Natural killer cell (primary cell): ENCODE measurements at regions not wholly inside any gene's neighbourhood (a gene's known extent, or its start where the extent isn't known, plus 50 kb on each side); places are given as distances from the start of the nearest gene placed in this dataset.

Source experiments
- ATAC-seq, 3 donors: fragments of 150-1000 bp in 2 of 3; fragments of 200-7000 bp in 1 of 3; cut with Tn5 transposase; 1 replicate in 1 of 3; 2 replicates in 2 of 3; pipeline ENCODE4 v1.10.0; 2021; ENCODE audit warnings: mild to moderate bottlenecking in 2 of 3, moderate library complexity in 2 of 3
- DNase-seq, 2 donors: peaks; one replicate each; pipeline versions ENCODE4 v3.0.0 to v3.0.0-alpha.2; 2013 to 2021; ENCODE audit warnings: mixed read lengths in 1 of 2
- H3K27ac ChIP-seq: one replicate; pipeline ENCODE4 v1.5.1; 2013; ENCODE audit warnings: mild to moderate bottlenecking, low read length
- H3K27me3 ChIP-seq: one replicate; pipeline ENCODE4 v1.6.1; 2013; ENCODE audit warnings: low read length; ENCODE audit not compliant: control insufficient read depth, insufficient read depth
- H3K36me3 ChIP-seq: one replicate; pipeline ENCODE4 v1.6.1; 2013; ENCODE audit warnings: low read length; ENCODE audit not compliant: control insufficient read depth, insufficient read depth
- H3K4me1 ChIP-seq: one replicate; pipeline ENCODE4 v1.6.1; 2013; ENCODE audit warnings: low read length; ENCODE audit not compliant: control insufficient read depth, insufficient read depth
- H3K4me3 ChIP-seq: one replicate; pipeline ENCODE4 v1.5.1; 2013; ENCODE audit warnings: low read length
- H3K9me3 ChIP-seq: one replicate; pipeline ENCODE4 v1.6.1; 2013; ENCODE audit warnings: low read length; ENCODE audit not compliant: control insufficient read depth, insufficient read depth
- H3K27ac Mint-ChIP-seq, 2 donors: one replicate each; pipeline ENCODE4 v1.8.0; 2022; ENCODE audit warnings: mild to moderate bottlenecking in 2 of 2, mixed read lengths in 2 of 2, moderate library complexity in 1 of 2
- H3K27me3 Mint-ChIP-seq, 2 donors: one replicate each; pipeline ENCODE4 v1.8.0; 2022; ENCODE audit warnings: low read depth in 2 of 2, mixed read lengths in 2 of 2
- H3K36me3 Mint-ChIP-seq: one replicate; pipeline ENCODE4 v1.8.0; 2022; ENCODE audit warnings: mixed read lengths
- H3K4me1 Mint-ChIP-seq, 2 donors: one replicate each; pipeline ENCODE4 v1.8.0; 2022; ENCODE audit warnings: mixed read lengths in 2 of 2
- H3K4me3 Mint-ChIP-seq: one replicate; pipeline ENCODE4 v1.8.0; 2022; ENCODE audit warnings: mild to moderate bottlenecking, moderate library complexity, mixed read lengths
- H3K9me3 Mint-ChIP-seq, 2 donors: one replicate each; pipeline ENCODE4 v1.8.0; 2022; ENCODE audit warnings: mixed read lengths in 2 of 2
- CTCF ChIP-seq: fragments of 200-600 bp; IDR thresholded peaks from one replicate; pipeline ENCODE4 v1.8.0; 2022; ENCODE audit warnings: antibody characterized with exemption
- WGBS: methylation state at CpG from one replicate; pipeline ENCODE4 v1.1.7; 2013; ENCODE audit warnings: missing lambda C conversion rate; ENCODE audit not compliant: insufficient coverage; 5-methylcytosine and 5-hydroxymethylcytosine counted together
- intact Hi-C: fragments of 100-400 bp; cut with micrococcal nuclease; formaldehyde crosslinking; loops from one replicate; pipeline ENCODE4 v1.14.2; 2022

- no peaks in the 10 kb centered on the region for H3K36me3 Mint-ChIP-seq
- no peak overlapping the region for H3K4me3 ChIP-seq
- no peak for TF ChIP-seq CTCF
- 85% methylated on average over 18 of the region's 18 CpGs for WGBS
- H3K9me3 Mint-ChIP-seq = no peaks in the 10 kb centered on the region
- intact Hi-C loops = no loop called here
- no peaks in the 10 kb centered on the region for H3K4me1 Mint-ChIP-seq
- no peak overlapping the region for H3K27ac Mint-ChIP-seq
- DNase-seq (no peak), ATAC-seq (no peak)
- no peaks in the 10 kb centered on the region for H3K27me3 ChIP-seq
- no peak overlapping the region for H3K27ac ChIP-seq
- H3K36me3 ChIP-seq = no peaks in the 10 kb centered on the region
- peaks cover 5 to 11% of the 10 kb centered on the region in 2 donors for H3K27me3 Mint-ChIP-seq
- no peak overlapping the region for H3K4me3 Mint-ChIP-seq
- no peaks in the 10 kb centered on the region for H3K9me3 ChIP-seq
- H3K4me1 ChIP-seq = no peaks in the 10 kb centered on the region
Observed at GRCh38 chr2:795531-796041, 118.4 kb upstream of the TMEM18 start.

- ATAC-seq (no peak), DNase-seq (no peak)
- no peak overlapping the region for H3K27ac Mint-ChIP-seq
- 80% methylated on average over 19 of the region's 19 CpGs for WGBS
- H3K4me1 ChIP-seq = no peaks in the 10 kb centered on the region
- H3K27me3 Mint-ChIP-seq = peaks cover 5 to 11% of the 10 kb centered on the region in 2 donors
- no peaks in the 10 kb centered on the region for H3K36me3 Mint-ChIP-seq
- H3K27me3 ChIP-seq = no peaks in the 10 kb centered on the region
- H3K4me3 ChIP-seq = no peak overlapping the region
- H3K27ac ChIP-seq = no peak overlapping the region
- intact Hi-C loops = no loop called here
- H3K9me3 Mint-ChIP-seq = no peaks in the 10 kb centered on the region
- H3K36me3 ChIP-seq = no peaks in the 10 kb centered on the region
- no peaks in the 10 kb centered on the region for H3K4me1 Mint-ChIP-seq
- no peak for TF ChIP-seq CTCF
- no peaks in the 10 kb centered on the region for H3K9me3 ChIP-seq
- no peak overlapping the region for H3K4me3 Mint-ChIP-seq
Observed at GRCh38 chr2:794554-795241, 117.5 kb upstream of the TMEM18 start.

- no peak for TF ChIP-seq CTCF
- Histone ChIP-seq H3K27ac (no peak overlapping the region), H3K4me1 (no peaks in the 10 kb centered on the region), H3K36me3 (no peaks in the 10 kb centered on the region), H3K4me3 (no peak overlapping the region), H3K27me3 (no peaks in the 10 kb centered on the region), H3K9me3 (no peaks in the 10 kb centered on the region)
- ATAC-seq (no peak), DNase-seq (no peak)
- H3K36me3 Mint-ChIP-seq = no peaks in the 10 kb centered on the region
- no peaks in the 10 kb centered on the region for H3K9me3 Mint-ChIP-seq
- H3K4me1 Mint-ChIP-seq = no peaks in the 10 kb centered on the region
- intact Hi-C loops = no loop called here
- H3K27ac Mint-ChIP-seq = no peak overlapping the region
- WGBS = 89% methylated on average over 5 of the region's 7 CpGs
- H3K4me3 Mint-ChIP-seq = no peak overlapping the region
- H3K27me3 Mint-ChIP-seq = peaks cover 5 to 11% of the 10 kb centered on the region in 2 donors
Observed at GRCh38 chr2:793236-793635, 116.0 kb upstream of the TMEM18 start.

- H3K9me3 ChIP-seq = no peaks in the 10 kb centered on the region
- Mint-ChIP-seq H3K4me3 (no peak overlapping the region), H3K36me3 (no peaks in the 10 kb centered on the region), H3K27ac (no peak overlapping the region), H3K4me1 (no peaks in the 10 kb centered on the region), H3K27me3 (peaks cover 5 to 11% of the 10 kb centered on the region in 2 donors), H3K9me3 (no peaks in the 10 kb centered on the region)
- no peak overlapping the region for H3K4me3 ChIP-seq
- 93% methylated on average over 13 of the region's 13 CpGs for WGBS
- H3K4me1 ChIP-seq = no peaks in the 10 kb centered on the region
- no peak overlapping the region for H3K27ac ChIP-seq
- ATAC-seq (no peak), DNase-seq (no peak)
- no peak for TF ChIP-seq CTCF
- no peaks in the 10 kb centered on the region for H3K36me3 ChIP-seq
- no peaks in the 10 kb centered on the region for H3K27me3 ChIP-seq
- intact Hi-C loops = no loop called here
Observed at GRCh38 chr2:792687-793086, 115.5 kb upstream of the TMEM18 start.
